Coronary artery (tissue), 2 donors: ENCODE measurements at regions not wholly inside any gene's neighbourhood (a gene's known extent, or its start where the extent isn't known, plus 50 kb on each side); places are given as distances from the start of the nearest gene placed in this dataset.

Experiments
- DNase-seq: peaks from one replicate; pipeline ENCODE4 v3.0.0-alpha.2; 2017; ENCODE audit warnings: low spot score
- H3K27ac ChIP-seq, 2 donors: fragments of 200-600 bp; sonication (generic); one replicate each; pipeline ENCODE4 v1.5.1; 2016 to 2019
- H3K4me3 ChIP-seq: fragments of 200-600 bp; sonication (generic); 2 replicates; pipeline ENCODE4 v1.5.1; 2016; ENCODE audit warnings: mild to moderate bottlenecking, moderate library complexity
- CTCF ChIP-seq: fragments of 200-600 bp; sonication (generic); IDR thresholded peaks from one replicate; pipeline ENCODE4 v1.5.1; 2019; ENCODE audit warnings: antibody characterized with exemption

GRCh38 chr9:87233431-87233830 lies 264.2 kb upstream of the DAPK1 start:
- no peak for TF ChIP-seq CTCF
- Histone ChIP-seq H3K4me3 (no peak overlapping the region), H3K27ac (no peak overlapping the region)
- no peak for DNase-seq

DNA sequence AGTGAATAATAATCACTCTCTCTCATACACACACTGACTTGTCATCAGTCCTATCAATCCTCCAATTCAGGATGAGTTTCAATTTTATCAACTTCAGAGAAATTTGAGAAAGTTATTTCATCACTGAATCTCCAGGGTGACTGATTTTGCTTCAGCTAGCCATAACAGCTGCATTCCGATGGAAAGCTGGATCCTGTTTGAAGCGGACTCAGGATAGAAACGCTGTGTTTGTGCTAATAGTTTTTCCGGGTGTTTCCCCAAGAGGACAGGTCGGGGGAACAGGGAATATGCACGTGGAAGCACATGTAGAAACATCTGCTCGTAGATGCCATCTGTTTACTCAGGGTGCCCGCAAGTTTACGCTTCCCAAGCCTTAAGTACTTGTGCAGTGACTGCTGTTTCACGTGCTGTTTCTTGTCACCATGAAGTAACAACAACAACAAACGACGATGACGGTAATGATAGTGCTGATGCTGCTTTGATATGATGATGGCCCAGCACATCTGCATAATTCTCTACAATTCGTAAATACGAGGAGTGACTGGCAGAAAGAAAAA lies 263.7 kb upstream of the DAPK1 start:
- Histone ChIP-seq H3K27ac (no peak overlapping the region), H3K4me3 (no peak overlapping the region)
- TF ChIP-seq CTCF = no peak
- DNase-seq = no peak

GRCh38 chr9:87234854-87235253 lies 262.8 kb upstream of the DAPK1 start:
- no peak for DNase-seq
- no peak for TF ChIP-seq CTCF
- H3K4me3 ChIP-seq = no peak overlapping the region
- H3K27ac ChIP-seq = no peak overlapping the region

DNA sequence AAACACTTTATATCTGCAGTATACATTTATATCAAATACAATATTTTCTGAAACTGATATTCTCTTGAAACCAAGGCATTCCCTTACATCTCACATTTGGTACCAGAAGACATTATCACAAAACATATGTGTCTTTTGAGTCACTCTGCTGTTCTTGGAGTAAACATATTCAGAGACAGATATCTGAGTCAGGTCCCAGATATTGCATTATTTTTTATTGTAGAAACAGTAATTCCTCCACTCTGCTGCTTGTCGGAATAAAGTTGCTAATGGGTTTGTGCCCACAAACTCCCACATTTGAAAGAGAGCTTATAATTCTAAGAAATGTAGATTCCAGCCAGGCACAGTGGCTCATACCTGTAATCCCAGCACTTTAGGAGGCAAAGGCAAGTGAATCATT lies 261.1 kb upstream of the DAPK1 start:
- Histone ChIP-seq H3K27ac (no peak overlapping the region), H3K4me3 (no peak overlapping the region)
- DNase-seq = no peak
- no peak for TF ChIP-seq CTCF

DNA sequence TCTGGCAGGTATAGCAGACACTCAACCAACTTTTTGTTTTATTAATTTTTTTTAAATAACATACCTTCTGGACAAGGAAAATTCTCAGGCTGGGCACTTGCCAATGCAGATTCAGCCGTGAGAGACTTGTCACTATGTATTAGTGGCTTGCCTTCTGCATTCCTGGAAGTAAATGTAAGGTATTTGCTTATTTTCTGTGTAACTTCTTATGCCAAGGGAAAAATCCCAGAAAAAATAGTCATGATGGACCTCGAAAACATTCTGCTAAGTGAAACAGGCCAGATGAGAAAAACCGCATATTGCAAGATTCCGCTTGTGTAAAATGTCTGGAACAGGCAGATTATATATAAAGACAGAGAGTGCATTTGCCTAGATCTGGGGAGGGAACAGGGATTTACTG lies 260.3 kb upstream of the DAPK1 start:
- no peak overlapping the region for H3K27ac ChIP-seq
- no peak for DNase-seq
- TF ChIP-seq CTCF = no peak

DNA sequence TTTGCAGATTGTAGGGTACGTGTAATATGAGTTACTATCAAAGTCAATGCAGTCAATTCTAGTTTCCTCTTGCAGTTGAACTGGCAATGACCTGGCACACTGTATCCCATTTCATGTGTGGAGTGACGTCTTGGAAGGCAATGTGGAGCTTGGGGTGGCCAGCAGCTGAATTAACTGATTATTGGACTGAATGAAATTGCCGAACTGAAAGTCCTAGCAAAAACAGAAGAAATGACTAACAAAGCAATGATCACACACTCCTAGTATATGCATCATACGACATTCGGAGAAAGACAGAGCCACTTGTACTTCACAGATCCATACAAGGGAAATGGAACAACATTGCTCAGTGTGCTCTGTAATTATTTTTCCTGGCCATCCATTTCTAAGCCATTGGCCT lies 259.1 kb upstream of the DAPK1 start:
- H3K27ac ChIP-seq = no peak overlapping the region
- no peak for DNase-seq

More for the DNA sequence above, 260.3 kb upstream of the DAPK1 start:
- H3K4me3 ChIP-seq = no peak overlapping the region

More for the DNA sequence above, 259.1 kb upstream of the DAPK1 start:
- H3K4me3 ChIP-seq = no peak overlapping the region
- TF ChIP-seq CTCF = no peak
